Mammary epithelial cell (primary cell): ENCODE measurements at regions not wholly inside any gene's neighbourhood (a gene's known extent, or its start where the extent isn't known, plus 50 kb on each side); places are given as distances from the start of the nearest gene placed in this dataset.

Experiments
- CTCF ChIP-seq, 2 donors: IDR thresholded peaks in 1 of 2; conservative IDR thresholded peaks in 1 of 2; 2 replicates each; pipeline ENCODE4 v1.5.1; 2011 to 2012; ENCODE audit warnings: inconsistent platforms in 2 of 2, low read length in 2 of 2, mild to moderate bottlenecking in 2 of 2, control low read depth in 1 of 2, low read depth in 1 of 2; ENCODE audit not compliant: insufficient read depth in 1 of 2; ENCODE audit errors: extremely low read depth in 1 of 2
- EZH2 ChIP-seq: IDR thresholded peaks from 2 replicates; pipeline ENCODE4 v1.6.1; 2012; ENCODE audit warnings: low read length, inconsistent platforms, borderline replicate concordance

DNA sequence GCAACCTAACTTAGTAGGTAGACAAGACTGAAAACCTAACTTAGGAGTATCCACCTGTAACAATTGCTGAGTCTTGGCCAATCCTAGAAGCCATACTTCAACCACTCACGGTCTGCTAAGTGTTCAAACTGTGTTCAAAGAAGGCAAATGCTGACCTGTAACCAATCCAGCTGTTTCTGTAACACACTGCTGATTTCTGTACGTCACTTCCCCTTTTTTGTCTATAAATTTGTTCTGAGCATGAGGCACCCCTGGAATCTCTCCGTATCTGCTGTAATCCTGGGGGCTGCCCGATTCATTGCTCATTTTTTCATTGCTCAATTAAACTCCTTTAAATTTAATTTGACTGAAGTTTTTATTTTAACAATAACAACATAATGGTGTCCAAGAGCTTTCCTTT lies 451.4 kb upstream of the ATP10A start:
- no peak for TF ChIP-seq CTCF (conservative IDR thresholded peaks at IDR 0.05 in 1 of 2, IDR thresholded peaks at IDR 0.05 in 1 of 2; ENCODE audit: extremely low read depth in 1 of 2, insufficient read depth in 1 of 2, low read depth in 1 of 2, low read length in 2 of 2)
- no peak for TF ChIP-seq EZH2
